ENCODE measurements at regions not wholly inside any gene's neighbourhood (a gene's known extent, or its start where the extent isn't known, plus 50 kb on each side); places are given as distances from the start of the nearest gene placed in this dataset.

GRCh38 chr10:90175161-90175681 lies 473.8 kb downstream of the KIF20B start:
- TF ChIP-seq EZH2phosphoT487 (IDR thresholded peaks at IDR 0.05; ENCODE audit: borderline replicate concordance, low read length) (no peak), EZH2 (IDR thresholded peaks at IDR 0.05; ENCODE audit: low read length, unreplicated experiment) (no peak), CTCF (conservative IDR thresholded peaks at IDR 0.05; ENCODE audit: low read depth, low read length) (no peak)
- H3K4me1 ChIP-seq (ENCODE audit: insufficient read depth, low read length): peaks cover 11% of the 10 kb centered on the region; the same call in 1 of the 2 replicates
- no peaks in the 10 kb centered on the region for H3K36me3 ChIP-seq (ENCODE audit: low read depth, low read length)
- H3K9me3 ChIP-seq (ENCODE audit: low read length): no peaks in the 10 kb centered on the region
- H2AFZ ChIP-seq (ENCODE audit: low read length): no peak overlapping the region
- H3K9me2 ChIP-seq (replicated peaks; ENCODE audit: low read length): no peaks in the 10 kb centered on the region
- no peaks in the 10 kb centered on the region for H3K27me3 ChIP-seq (ENCODE audit: low read length)
- no peak overlapping the region for H3K9ac ChIP-seq (ENCODE audit: low read length)
- intact Hi-C loops (cut with micrococcal nuclease): no loop called here
- H3K27ac ChIP-seq (ENCODE audit: low read length): no peak overlapping the region
- POLR2A ChIA-PET (ENCODE audit: unreplicated experiment): no interaction called here
- no peak for DNase-seq
- H3K4me2 ChIP-seq (ENCODE audit: low read length): no peak overlapping the region
- CTCF ChIA-PET: no interaction called here
- H3F3A ChIP-seq (ENCODE audit: low read length, unreplicated experiment): no peaks in the 10 kb centered on the region
- H3K4me3 ChIP-seq (ENCODE audit: low read length): no peak overlapping the region
- no peaks in the 10 kb centered on the region for H4K20me1 ChIP-seq (ENCODE audit: low read length)
- no TSS peak for BruUV-seq (replicated peaks)
- no peaks in the 10 kb centered on the region for H3K79me2 ChIP-seq (ENCODE audit: low read length)
- no peak for ATAC-seq

- peak; percentile 49 for ATAC-seq
- BruUV-seq (replicated peaks): no TSS peak
- intact Hi-C loops (cut with micrococcal nuclease): no loop called here
These were observed 478.5 kb downstream of the KIF20B start for GRCh38 chr10:90179696-90180407.

More at GRCh38 chr10:90179696-90180407, 478.5 kb downstream of the KIF20B start:
- Histone ChIP-seq H3K9me2 (replicated peaks; ENCODE audit: low read length) (no peaks in the 10 kb centered on the region), H3K4me1 (ENCODE audit: insufficient read depth, low read length) (peaks cover 12% of the 10 kb centered on the region; the same call in 1 of the 2 replicates), H3K4me3 (ENCODE audit: low read length) (no peak overlapping the region), H3K4me2 (ENCODE audit: low read length) (no peak overlapping the region; the same call in 1 of the 2 replicates), H3K27ac (ENCODE audit: low read length) (peak overlapping the region; percentile 47), H3K9ac (ENCODE audit: low read length) (no peak overlapping the region), H3F3A (ENCODE audit: low read length, unreplicated experiment) (no peaks in the 10 kb centered on the region), H3K79me2 (ENCODE audit: low read length) (no peaks in the 10 kb centered on the region), H3K9me3 (ENCODE audit: low read length) (no peaks in the 10 kb centered on the region), H3K36me3 (ENCODE audit: low read depth, low read length) (no peaks in the 10 kb centered on the region), H3K27me3 (ENCODE audit: low read length) (no peaks in the 10 kb centered on the region), H2AFZ (ENCODE audit: low read length) (no peak overlapping the region), H4K20me1 (ENCODE audit: low read length) (no peaks in the 10 kb centered on the region)
- DNase-seq: peak; percentile 76
- ChIA-PET POLR2A (ENCODE audit: unreplicated experiment) (no interaction called here), CTCF (no interaction called here)
- no peak for TF ChIP-seq EZH2 (IDR thresholded peaks at IDR 0.05; ENCODE audit: low read length, unreplicated experiment)
- no peak for TF ChIP-seq EZH2phosphoT487 (IDR thresholded peaks at IDR 0.05; ENCODE audit: borderline replicate concordance, low read length)
- no peak for TF ChIP-seq CTCF (conservative IDR thresholded peaks at IDR 0.05; ENCODE audit: low read depth, low read length)
